ENCODE measurements at regions not wholly inside any gene's neighbourhood (a gene's known extent, or its start where the extent isn't known, plus 50 kb on each side); places are given as distances from the start of the nearest gene placed in this dataset.

DNA sequence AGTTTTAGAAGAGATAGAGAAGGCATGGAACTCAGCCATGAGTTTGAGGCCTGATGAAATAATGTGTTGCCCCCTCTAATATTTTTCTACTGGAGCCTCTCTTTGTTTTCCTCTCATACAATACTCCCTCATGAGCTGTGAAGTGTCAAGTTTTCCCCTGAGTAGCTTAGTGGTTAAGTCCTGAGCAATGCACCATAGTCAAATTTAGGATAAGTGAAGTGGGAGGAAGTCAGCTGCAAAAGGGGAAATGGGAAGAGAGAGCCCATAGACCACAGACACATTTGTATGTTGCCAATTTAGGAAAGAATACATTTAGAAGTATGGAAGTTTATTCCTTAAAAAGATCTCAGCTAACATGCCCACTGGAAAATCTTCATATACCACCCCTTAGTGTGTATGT, 171.5 kb upstream of the NREP start:
- H3K4me1 Mint-ChIP-seq (ENCODE audit: low read depth, unreplicated experiment): no peaks in the 10 kb centered on the region

DNA sequence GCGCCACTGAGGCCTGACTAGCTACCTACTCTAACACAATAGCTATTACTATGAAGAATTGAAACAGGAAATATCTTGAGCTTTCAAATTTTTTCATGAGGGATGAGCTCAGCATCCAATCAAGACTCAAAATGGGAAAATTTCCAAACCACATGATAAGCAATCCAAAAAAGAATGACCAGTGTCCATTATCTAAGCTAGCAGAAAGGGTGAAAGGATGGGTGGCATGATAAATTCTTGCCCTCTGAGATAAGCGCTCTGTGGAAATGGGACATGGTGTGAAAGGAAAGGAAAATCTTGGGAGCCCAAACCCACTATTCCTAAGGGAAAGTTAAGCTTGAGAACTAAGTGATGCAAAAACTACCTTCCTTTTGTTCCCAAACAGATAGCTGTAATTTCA, 170.2 kb upstream of the NREP start:
- no peaks in the 10 kb centered on the region for H3K27me3 ChIP-seq (replicated peaks; ENCODE audit: control insufficient read depth, insufficient read depth, low read length)
- no peaks in the 10 kb centered on the region for H3K36me3 ChIP-seq (ENCODE audit: control insufficient read depth, insufficient read depth, low read length)
- Mint-ChIP-seq H3K36me3 (ENCODE audit: insufficient read depth, unreplicated experiment) (no peaks in the 10 kb centered on the region), H3K9me3 (ENCODE audit: unreplicated experiment) (no peaks in the 10 kb centered on the region), H3K27me3 (ENCODE audit: insufficient read depth, unreplicated experiment) (no peaks in the 10 kb centered on the region), H3K27ac (ENCODE audit: unreplicated experiment) (no peak overlapping the region), H3K4me1 (ENCODE audit: low read depth, unreplicated experiment) (no peaks in the 10 kb centered on the region), H3K4me3 (ENCODE audit: unreplicated experiment) (no peak overlapping the region)
- ChIA-PET POLR2A (no interaction called here), CTCF (no interaction called here)
- intact Hi-C loops (cut with micrococcal nuclease; ENCODE audit: unreplicated experiment): no loop called here
- TF ChIP-seq, protein P1, sequence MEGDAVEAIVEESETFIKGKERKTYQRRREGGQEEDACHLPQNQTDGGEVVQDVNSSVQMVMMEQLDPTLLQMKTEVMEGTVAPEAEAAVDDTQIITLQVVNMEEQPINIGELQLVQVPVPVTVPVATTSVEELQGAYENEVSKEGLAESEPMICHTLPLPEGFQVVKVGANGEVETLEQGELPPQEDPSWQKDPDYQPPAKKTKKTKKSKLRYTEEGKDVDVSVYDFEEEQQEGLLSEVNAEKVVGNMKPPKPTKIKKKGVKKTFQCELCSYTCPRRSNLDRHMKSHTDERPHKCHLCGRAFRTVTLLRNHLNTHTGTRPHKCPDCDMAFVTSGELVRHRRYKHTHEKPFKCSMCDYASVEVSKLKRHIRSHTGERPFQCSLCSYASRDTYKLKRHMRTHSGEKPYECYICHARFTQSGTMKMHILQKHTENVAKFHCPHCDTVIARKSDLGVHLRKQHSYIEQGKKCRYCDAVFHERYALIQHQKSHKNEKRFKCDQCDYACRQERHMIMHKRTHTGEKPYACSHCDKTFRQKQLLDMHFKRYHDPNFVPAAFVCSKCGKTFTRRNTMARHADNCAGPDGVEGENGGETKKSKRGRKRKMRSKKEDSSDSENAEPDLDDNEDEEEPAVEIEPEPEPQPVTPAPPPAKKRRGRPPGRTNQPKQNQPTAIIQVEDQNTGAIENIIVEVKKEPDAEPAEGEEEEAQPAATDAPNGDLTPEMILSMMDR (IDR thresholded peaks at IDR 0.05; ENCODE audit: insufficient read depth in 1 of 2, low read depth in 1 of 2, low read length in 1 of 2, severe bottlenecking in 1 of 2, unreplicated experiment in 1 of 2): no peak
- no peak overlapping the region for H3K4me3 ChIP-seq (ENCODE audit: low read depth, low read length)
- no peaks in the 10 kb centered on the region for H3K4me1 ChIP-seq
- DNase-seq: no peak
- no TSS peak for BruUV-seq (replicated peaks)
- no peaks in the 10 kb centered on the region for H3K9me3 ChIP-seq

More for the DNA sequence above, 171.5 kb upstream of the NREP start:
- Mint-ChIP-seq H3K36me3 (ENCODE audit: insufficient read depth, unreplicated experiment) (no peaks in the 10 kb centered on the region), H3K4me3 (ENCODE audit: unreplicated experiment) (no peak overlapping the region), H3K9me3 (ENCODE audit: unreplicated experiment) (no peaks in the 10 kb centered on the region), H3K27me3 (ENCODE audit: insufficient read depth, unreplicated experiment) (no peaks in the 10 kb centered on the region), H3K27ac (ENCODE audit: unreplicated experiment) (no peak overlapping the region)
- no peak for DNase-seq
- Histone ChIP-seq H3K4me1 (no peaks in the 10 kb centered on the region), H3K9me3 (no peaks in the 10 kb centered on the region), H3K4me3 (ENCODE audit: low read depth, low read length) (no peak overlapping the region), H3K27me3 (replicated peaks; ENCODE audit: control insufficient read depth, insufficient read depth, low read length) (no peaks in the 10 kb centered on the region), H3K36me3 (ENCODE audit: control insufficient read depth, insufficient read depth, low read length) (no peaks in the 10 kb centered on the region)
- ChIA-PET CTCF (no interaction called here), POLR2A (no interaction called here)
- no TSS peak for BruUV-seq (replicated peaks)
- intact Hi-C loops (cut with micrococcal nuclease; ENCODE audit: unreplicated experiment): no loop called here
- TF ChIP-seq, protein P1 (IDR thresholded peaks at IDR 0.05; ENCODE audit: insufficient read depth in 1 of 2, low read depth in 1 of 2, low read length in 1 of 2, severe bottlenecking in 1 of 2, unreplicated experiment in 1 of 2): no peak

DNA sequence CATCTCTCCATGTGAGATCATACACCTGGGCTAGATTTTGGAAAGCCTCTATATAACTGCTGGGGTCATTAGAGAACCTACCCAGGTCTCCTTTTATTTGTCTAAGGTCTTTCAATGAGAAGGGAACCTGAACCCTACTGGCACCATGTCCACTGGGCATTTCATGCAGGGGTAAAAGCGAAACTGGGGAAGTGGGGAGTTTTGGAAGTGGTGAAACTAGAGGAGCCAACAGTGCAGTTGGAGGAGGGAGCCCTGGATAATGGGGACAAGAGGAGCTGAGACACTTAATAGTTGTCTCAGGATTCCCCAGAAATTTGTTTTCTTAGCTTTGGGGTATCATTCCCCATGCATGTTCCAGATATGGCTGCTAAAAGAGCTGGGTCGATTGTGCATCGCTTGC, 169.0 kb upstream of the NREP start:
- H3K9me3 ChIP-seq: no peaks in the 10 kb centered on the region
- no TSS peak for BruUV-seq (replicated peaks)
- H3K4me3 Mint-ChIP-seq (ENCODE audit: unreplicated experiment): no peak overlapping the region
- H3K4me1 ChIP-seq: no peaks in the 10 kb centered on the region
- ChIA-PET POLR2A (no interaction called here), CTCF (no interaction called here)
- H3K9me3 Mint-ChIP-seq (ENCODE audit: unreplicated experiment): no peaks in the 10 kb centered on the region
- no peak overlapping the region for H3K4me3 ChIP-seq (ENCODE audit: low read depth, low read length)
- H3K27me3 ChIP-seq (replicated peaks; ENCODE audit: control insufficient read depth, insufficient read depth, low read length): no peaks in the 10 kb centered on the region
- TF ChIP-seq, protein P1 (IDR thresholded peaks at IDR 0.05; ENCODE audit: insufficient read depth in 1 of 2, low read depth in 1 of 2, low read length in 1 of 2, severe bottlenecking in 1 of 2, unreplicated experiment in 1 of 2): no peak
- no peaks in the 10 kb centered on the region for H3K36me3 Mint-ChIP-seq (ENCODE audit: insufficient read depth, unreplicated experiment)
- intact Hi-C loops (cut with micrococcal nuclease; ENCODE audit: unreplicated experiment): no loop called here
- no peak overlapping the region for H3K27ac Mint-ChIP-seq (ENCODE audit: unreplicated experiment)
- no peak for DNase-seq
- no peaks in the 10 kb centered on the region for H3K27me3 Mint-ChIP-seq (ENCODE audit: insufficient read depth, unreplicated experiment)
- peaks cover 3% of the 10 kb centered on the region for H3K4me1 Mint-ChIP-seq (ENCODE audit: low read depth, unreplicated experiment)
- no peaks in the 10 kb centered on the region for H3K36me3 ChIP-seq (ENCODE audit: control insufficient read depth, insufficient read depth, low read length)

Measured in Caco-2 (cell line).